GM12864 (cell line): ENCODE measurements at regions not wholly inside any gene's neighbourhood (a gene's known extent, or its start where the extent isn't known, plus 50 kb on each side); places are given as distances from the start of the nearest gene placed in this dataset.

Experiments
- DNase-seq: peaks from one replicate; pipeline ENCODE4 v3.0.0-alpha.2; 2011; ENCODE audit warnings: low read depth
- H3K4me3 ChIP-seq: 2 replicates; pipeline ENCODE4 v1.5.1; 2011; ENCODE audit warnings: mild to moderate bottlenecking, low read depth, low read length, control low read depth
- TF ChIP-seq, protein P1 (sequence below): IDR thresholded peaks from 2 replicates; pipeline ENCODE4 v1.5.1; 2011; ENCODE audit warnings: low read depth, mild to moderate bottlenecking, moderate library complexity, low read length, control low read depth, inconsistent platforms; ENCODE audit errors: missing control alignments

DNA sequence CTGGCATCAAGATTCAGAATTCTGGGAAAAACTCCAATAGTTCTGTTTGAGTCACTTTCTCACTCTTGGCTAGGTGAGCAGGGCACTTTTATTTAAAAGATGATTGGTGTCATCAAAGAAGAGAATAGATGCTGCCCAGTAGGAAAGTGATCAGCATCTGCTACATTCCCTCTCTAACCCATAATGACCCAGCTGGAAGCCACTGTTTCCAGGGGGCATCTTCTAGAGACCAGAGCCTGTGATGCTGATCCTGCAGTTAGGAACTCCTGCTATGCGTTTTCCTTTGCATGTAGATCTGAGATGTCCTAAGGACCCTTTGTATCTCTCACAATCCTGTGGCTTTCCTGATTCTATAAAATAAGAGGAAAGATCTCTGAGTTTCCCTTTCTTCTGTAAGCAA, 79.9 kb upstream of the TMTC1 start:
- no peak for DNase-seq
- TF ChIP-seq, protein P1, sequence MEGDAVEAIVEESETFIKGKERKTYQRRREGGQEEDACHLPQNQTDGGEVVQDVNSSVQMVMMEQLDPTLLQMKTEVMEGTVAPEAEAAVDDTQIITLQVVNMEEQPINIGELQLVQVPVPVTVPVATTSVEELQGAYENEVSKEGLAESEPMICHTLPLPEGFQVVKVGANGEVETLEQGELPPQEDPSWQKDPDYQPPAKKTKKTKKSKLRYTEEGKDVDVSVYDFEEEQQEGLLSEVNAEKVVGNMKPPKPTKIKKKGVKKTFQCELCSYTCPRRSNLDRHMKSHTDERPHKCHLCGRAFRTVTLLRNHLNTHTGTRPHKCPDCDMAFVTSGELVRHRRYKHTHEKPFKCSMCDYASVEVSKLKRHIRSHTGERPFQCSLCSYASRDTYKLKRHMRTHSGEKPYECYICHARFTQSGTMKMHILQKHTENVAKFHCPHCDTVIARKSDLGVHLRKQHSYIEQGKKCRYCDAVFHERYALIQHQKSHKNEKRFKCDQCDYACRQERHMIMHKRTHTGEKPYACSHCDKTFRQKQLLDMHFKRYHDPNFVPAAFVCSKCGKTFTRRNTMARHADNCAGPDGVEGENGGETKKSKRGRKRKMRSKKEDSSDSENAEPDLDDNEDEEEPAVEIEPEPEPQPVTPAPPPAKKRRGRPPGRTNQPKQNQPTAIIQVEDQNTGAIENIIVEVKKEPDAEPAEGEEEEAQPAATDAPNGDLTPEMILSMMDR = no peak
- no peak overlapping the region for H3K4me3 ChIP-seq

DNA sequence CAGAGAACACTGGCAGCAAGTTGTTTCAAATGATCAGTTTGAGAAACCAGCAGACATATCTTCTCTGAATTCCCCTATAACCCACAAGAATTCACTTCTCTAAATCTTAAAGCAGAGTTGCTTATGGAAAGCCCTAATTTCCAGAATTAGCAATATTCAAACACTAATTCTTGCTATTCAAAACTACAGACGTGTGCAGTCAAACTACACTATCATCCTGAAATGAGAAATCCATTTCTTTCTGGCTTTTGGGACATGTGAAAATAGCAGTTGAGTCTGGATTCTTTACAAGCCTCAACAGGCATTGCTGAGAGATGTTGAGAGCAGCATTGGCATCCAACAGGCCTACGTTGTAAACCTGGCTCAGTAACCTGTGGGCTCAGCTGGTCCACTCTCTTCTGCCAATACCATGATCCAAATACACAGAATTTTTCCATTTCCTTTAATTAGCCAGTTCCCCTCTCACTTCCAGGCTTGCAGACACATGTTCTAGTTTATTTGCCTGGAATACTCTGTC, 74.6 kb upstream of the TMTC1 start:
- TF ChIP-seq, protein P1 = no peak
- no peak for DNase-seq
- H3K4me3 ChIP-seq = no peak overlapping the region

DNA sequence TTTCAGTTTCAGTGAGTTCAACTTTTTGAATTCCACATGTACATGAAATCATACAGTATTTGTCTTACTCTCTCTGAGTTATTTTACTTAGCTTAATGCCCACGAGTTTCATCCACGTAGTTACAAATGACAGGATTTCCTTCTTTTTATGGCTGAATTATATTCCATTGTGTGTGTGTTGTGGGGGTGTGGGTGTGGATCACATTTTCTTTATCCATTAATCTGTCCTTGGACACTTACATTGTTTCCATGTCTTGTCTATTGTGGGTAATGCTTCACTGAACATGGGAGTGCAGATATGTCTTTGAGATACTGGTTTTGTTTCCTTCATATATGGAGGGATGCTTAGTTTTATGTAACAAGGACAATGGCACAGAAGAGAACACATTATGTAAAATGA, 63.5 kb upstream of the TMTC1 start:
- TF ChIP-seq, protein P1 = no peak
- no peak overlapping the region for H3K4me3 ChIP-seq
- no peak for DNase-seq

DNA sequence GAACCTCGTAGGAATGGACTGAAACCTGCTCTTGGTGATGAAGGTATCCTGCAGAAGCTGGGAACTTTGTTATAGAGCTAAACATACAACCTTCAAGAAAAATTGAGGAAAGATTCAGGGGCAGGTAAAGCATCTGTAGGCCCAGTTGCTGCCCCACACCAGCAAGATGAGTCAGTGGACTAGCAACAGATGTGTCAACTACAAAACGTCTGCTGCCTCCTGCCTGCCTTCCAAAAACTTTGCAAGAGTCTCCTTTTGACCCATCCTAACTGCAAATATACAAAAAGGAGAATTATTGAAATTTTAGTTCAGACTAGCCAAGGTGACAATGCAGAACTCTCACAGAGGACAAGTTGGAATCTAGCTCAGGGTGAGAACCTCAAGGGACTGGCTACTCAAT, 60.9 kb upstream of the TMTC1 start:
- H3K4me3 ChIP-seq = no peak overlapping the region
- DNase-seq = no peak
- TF ChIP-seq, protein P1 = no peak

DNA sequence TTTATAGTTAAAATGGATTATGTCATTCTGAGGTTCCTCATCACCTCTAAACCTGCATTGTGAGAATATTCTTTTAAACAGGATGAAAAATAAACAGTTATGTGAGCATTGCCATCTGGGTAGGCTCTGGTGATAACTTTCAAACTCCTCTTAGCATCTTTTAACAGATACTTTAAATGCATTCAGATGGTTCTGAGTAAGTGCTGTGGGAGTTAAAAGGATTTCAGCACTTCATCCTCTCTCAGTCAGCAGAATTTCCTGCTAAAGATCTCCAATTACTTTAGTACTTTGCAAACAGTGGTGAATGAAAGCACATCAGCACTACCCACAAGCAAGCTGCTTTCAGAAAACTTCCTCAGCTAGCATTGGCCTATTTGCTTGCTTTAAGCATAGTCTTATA, 59.3 kb upstream of the TMTC1 start:
- H3K4me3 ChIP-seq = no peak overlapping the region
- TF ChIP-seq, protein P1 = no peak
- no peak for DNase-seq

DNA sequence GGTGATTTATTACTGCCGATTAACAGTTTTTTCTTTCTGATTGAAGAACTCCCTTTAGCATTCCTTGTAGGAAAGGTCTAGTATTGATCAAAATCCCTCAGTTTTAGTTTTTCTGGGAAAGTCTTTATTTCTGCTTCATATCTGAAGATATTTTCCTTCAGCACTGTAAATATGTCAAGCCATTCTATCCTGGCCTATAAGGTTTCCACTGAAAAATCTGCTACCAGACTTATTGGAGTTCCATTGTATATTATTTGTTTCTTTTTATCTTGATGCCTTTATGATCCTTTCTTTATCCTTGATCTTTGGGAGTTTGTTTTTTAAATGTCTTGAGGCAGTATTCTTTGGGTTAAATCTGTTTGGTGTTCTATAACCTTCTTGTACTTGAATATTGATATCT, 55.0 kb upstream of the TMTC1 start:
- TF ChIP-seq, protein P1 = no peak
- no peak overlapping the region for H3K4me3 ChIP-seq
- DNase-seq = no peak
